ENCODE measurements at regions not wholly inside any gene's neighbourhood (a gene's known extent, or its start where the extent isn't known, plus 50 kb on each side); places are given as distances from the start of the nearest gene placed in this dataset.

- intact Hi-C loops (cut with micrococcal nuclease), result no loop called here
- ChIA-PET CTCF (interaction anchor here (0.6 kb wide), 1 partner anchor 16 kb away, joined by 3 read pairs; no protein-coding TSS in a partner anchor), POLR2A (no interaction called here)
- Mint-ChIP-seq H3K36me3 (ENCODE audit: insufficient read depth, unreplicated experiment) (no peaks in the 10 kb centered on the region), H3K4me3 (ENCODE audit: unreplicated experiment) (no peak overlapping the region), H3K4me1 (ENCODE audit: insufficient read depth, unreplicated experiment) (no peaks in the 10 kb centered on the region), H3K27ac (ENCODE audit: low read depth, unreplicated experiment) (no peak overlapping the region), H3K9me3 (ENCODE audit: unreplicated experiment) (no peaks in the 10 kb centered on the region), H3K27me3 (ENCODE audit: insufficient read depth, unreplicated experiment) (peaks cover 26% of the 10 kb centered on the region)
- no peak for DNase-seq (ENCODE audit: unreplicated experiment)
- TF ChIP-seq CTCF (IDR thresholded peaks at IDR 0.05; ENCODE audit: unreplicated experiment), result no peak
- BruUV-seq (replicated peaks), result no TSS peak
These were observed 61.8 kb upstream of the CLDN14 start for GRCh38 chr21:36541721-36542139.

- DNase-seq (ENCODE audit: unreplicated experiment), result no peak
- Mint-ChIP-seq H3K4me3 (ENCODE audit: unreplicated experiment) (no peak overlapping the region), H3K36me3 (ENCODE audit: insufficient read depth, unreplicated experiment) (no peaks in the 10 kb centered on the region), H3K9me3 (ENCODE audit: unreplicated experiment) (no peaks in the 10 kb centered on the region), H3K27me3 (ENCODE audit: insufficient read depth, unreplicated experiment) (peaks cover 34% of the 10 kb centered on the region), H3K27ac (ENCODE audit: low read depth, unreplicated experiment) (no peak overlapping the region), H3K4me1 (ENCODE audit: insufficient read depth, unreplicated experiment) (no peaks in the 10 kb centered on the region)
- ChIA-PET CTCF (interaction anchor here (0.6 to 0.7 kb wide), 2 partner anchors 17 to 264 kb away, joined by 3 read pairs; no protein-coding TSS in a partner anchor), POLR2A (no interaction called here)
- no TSS peak for BruUV-seq (replicated peaks)
- intact Hi-C loops (cut with micrococcal nuclease), result no loop called here
- no peak for TF ChIP-seq CTCF (IDR thresholded peaks at IDR 0.05; ENCODE audit: unreplicated experiment)
These were observed 62.6 kb upstream of the CLDN14 start for GRCh38 chr21:36542312-36543101.

- ChIA-PET CTCF (no interaction called here), POLR2A (interaction anchor here (0.6 kb wide), 1 partner anchor 113 kb away, joined by 3 read pairs; no protein-coding TSS in a partner anchor)
- H3K4me1 Mint-ChIP-seq (ENCODE audit: insufficient read depth, unreplicated experiment), result no peaks in the 10 kb centered on the region
- peaks cover 48% of the 10 kb centered on the region for H3K27me3 Mint-ChIP-seq (ENCODE audit: insufficient read depth, unreplicated experiment)
- no TSS peak for BruUV-seq (replicated peaks)
- intact Hi-C loops (cut with micrococcal nuclease), result no loop called here
- H3K27ac Mint-ChIP-seq (ENCODE audit: low read depth, unreplicated experiment), result no peak overlapping the region
- no peak for DNase-seq (ENCODE audit: unreplicated experiment)
- H3K9me3 Mint-ChIP-seq (ENCODE audit: unreplicated experiment), result no peaks in the 10 kb centered on the region
- TF ChIP-seq CTCF (IDR thresholded peaks at IDR 0.05; ENCODE audit: unreplicated experiment), result no peak
- no peaks in the 10 kb centered on the region for H3K36me3 Mint-ChIP-seq (ENCODE audit: insufficient read depth, unreplicated experiment)
- H3K4me3 Mint-ChIP-seq (ENCODE audit: unreplicated experiment), result no peak overlapping the region
These were observed 64.0 kb upstream of the CLDN14 start for GRCh38 chr21:36543924-36544323.

GRCh38 chr21:36544545-36544944 lies 64.6 kb upstream of the CLDN14 start:
- H3K27me3 Mint-ChIP-seq (ENCODE audit: insufficient read depth, unreplicated experiment), result peaks cover 54% of the 10 kb centered on the region
- no peak for DNase-seq (ENCODE audit: unreplicated experiment)

More at GRCh38 chr21:36544545-36544944, 64.6 kb upstream of the CLDN14 start:
- Mint-ChIP-seq H3K36me3 (ENCODE audit: insufficient read depth, unreplicated experiment) (no peaks in the 10 kb centered on the region), H3K9me3 (ENCODE audit: unreplicated experiment) (no peaks in the 10 kb centered on the region), H3K4me3 (ENCODE audit: unreplicated experiment) (no peak overlapping the region), H3K27ac (ENCODE audit: low read depth, unreplicated experiment) (no peak overlapping the region), H3K4me1 (ENCODE audit: insufficient read depth, unreplicated experiment) (no peaks in the 10 kb centered on the region)
- BruUV-seq (replicated peaks), result no TSS peak
- ChIA-PET POLR2A (no interaction called here), CTCF (no interaction called here)
- intact Hi-C loops (cut with micrococcal nuclease), result no loop called here
- no peak for TF ChIP-seq CTCF (IDR thresholded peaks at IDR 0.05; ENCODE audit: unreplicated experiment)

All from MCF 10A (cell line).